Left colon (tissue), 2 donors: ENCODE measurements at regions not wholly inside any gene's neighbourhood (a gene's known extent, or its start where the extent isn't known, plus 50 kb on each side); places are given as distances from the start of the nearest gene placed in this dataset.
A peak's percentile ranks its signal among the peaks of the same experiment; 100 is the strongest.

Source experiments
- ATAC-seq: fragments of 200-7000 bp; cut with Tn5 transposase; one replicate; pipeline ENCODE4 v1.9.1; 2020; ENCODE audit warnings: mild to moderate bottlenecking, moderate library complexity
- DNase-seq, 2 donors: peaks; one replicate each; pipeline ENCODE4 v3.0.0-alpha.2; 2020
- intact Hi-C, 2 donors: fragments of 100-400 bp; cut with DNase I in 1 of 2; cut with micrococcal nuclease in 1 of 2; formaldehyde crosslinking; loops; one replicate each; pipeline versions ENCODE4 v1.11.2 to v1.14.0; 2022; cut with DNase I, micrococcal nuclease
- donor health status: DM: no; HTN: no; CAD: no.
- donor health status: DM: yes; HTN: yes; CAD: no.

- no peak for ATAC-seq
Observed at GRCh38 chr20:62543470-62544302, 67.9 kb upstream of the GATA5 start.

GRCh38 chr20:62544505-62545055 is 68.8 kb upstream of the GATA5 start:
- no peak for ATAC-seq
- intact Hi-C loops = no loop called here
- no peak for DNase-seq

More at GRCh38 chr20:62543470-62544302, 67.9 kb upstream of the GATA5 start:
- DNase-seq = peak in 1 of 2 donors; percentile 46
- intact Hi-C loops = no loop called here

GRCh38 chr20:62545271-62545670 is 69.5 kb upstream of the GATA5 start:
- ATAC-seq (no peak), DNase-seq (no peak)
- intact Hi-C loops = no loop called here

GRCh38 chr20:62545901-62546525 is 70.2 kb upstream of the GATA5 start:
- ATAC-seq (no peak), DNase-seq (no peak)
- intact Hi-C loops = no loop called here

GRCh38 chr20:62546606-62547005 is 70.8 kb upstream of the GATA5 start:
- ATAC-seq (no peak), DNase-seq (no peak)
- intact Hi-C loops = no loop called here

GRCh38 chr20:62547364-62547763 is 71.6 kb upstream of the GATA5 start:
- no peak for DNase-seq
- intact Hi-C loops = no loop called here
- ATAC-seq = no peak

GRCh38 chr20:62548471-62548870 is 72.7 kb upstream of the GATA5 start:
- ATAC-seq = no peak
- intact Hi-C loops = no loop called here
- DNase-seq = no peak

- intact Hi-C loops = no loop called here
- DNase-seq = no peak
- no peak for ATAC-seq
Observed at GRCh38 chr20:62549029-62549428, 73.2 kb upstream of the GATA5 start.

- ATAC-seq (no peak), DNase-seq (no peak)
- intact Hi-C loops = no loop called here
Observed at GRCh38 chr20:62549499-62550086, 73.8 kb upstream of the GATA5 start.

- intact Hi-C loops = no loop called here
- DNase-seq (peak; percentile 15 to 34), ATAC-seq (peak; percentile 23)
Observed at GRCh38 chr20:62550087-62550632, 74.4 kb upstream of the GATA5 start.

GRCh38 chr20:62551407-62552323 is 75.9 kb upstream of the GATA5 start:
- DNase-seq (no peak), ATAC-seq (no peak)
- intact Hi-C loops = no loop called here

- DNase-seq (no peak), ATAC-seq (no peak)
- intact Hi-C loops = no loop called here
Observed at GRCh38 chr20:62552613-62553012, 76.8 kb upstream of the GATA5 start.

GRCh38 chr20:62553136-62553837 is 77.5 kb upstream of the GATA5 start:
- intact Hi-C loops = no loop called here
- no peak for ATAC-seq
- no peak for DNase-seq

- intact Hi-C loops = no loop called here
- ATAC-seq (no peak), DNase-seq (no peak)
Observed at GRCh38 chr20:62553838-62554161, 78.0 kb upstream of the GATA5 start.

GRCh38 chr20:62554214-62554897 is 78.6 kb upstream of the GATA5 start:
- intact Hi-C loops = no loop called here
- ATAC-seq = no peak
- DNase-seq = no peak

GRCh38 chr20:62554898-62555641 is 79.3 kb upstream of the GATA5 start:
- intact Hi-C loops = no loop called here
- no peak for ATAC-seq
- no peak for DNase-seq
